ENCODE measurements at regions not wholly inside any gene's neighbourhood (a gene's known extent, or its start where the extent isn't known, plus 50 kb on each side); places are given as distances from the start of the nearest gene placed in this dataset.
"Not testable (repeated sequence)": the region's sequence is repeated elsewhere in the genome, so short reads cannot be mapped to it uniquely, and the experiment has no call there.

- no peak for DNase-seq
Observed at GRCh38 chr1:229710746-229711145, 84.7 kb downstream of the URB2 start.

GRCh38 chr1:229714306-229714705, 88.3 kb downstream of the URB2 start:
- DNase-seq, result no peak

GRCh38 chr1:229714964-229715603, 89.0 kb downstream of the URB2 start:
- peak; percentile 57 to 63 for DNase-seq

- no peak for DNase-seq
Observed at GRCh38 chr1:229716069-229716468, 90.0 kb downstream of the URB2 start.

- DNase-seq, result no peak
Observed at GRCh38 chr1:229716704-229717103, 90.7 kb downstream of the URB2 start.

GRCh38 chr1:229717786-229718576, 91.9 kb downstream of the URB2 start:
- DNase-seq, result no peak

GRCh38 chr1:229726061-229726460, 100.0 kb downstream of the URB2 start:
- DNase-seq, result no peak

GRCh38 chr1:229729916-229730315, 103.9 kb downstream of the URB2 start:
- DNase-seq, result no peak

GRCh38 chr1:229730573-229730972, 104.5 kb downstream of the URB2 start:
- no peak for DNase-seq

GRCh38 chr1:229732061-229732460, 106.0 kb downstream of the URB2 start:
- DNase-seq, result no peak

GRCh38 chr1:229736376-229736775, 110.3 kb downstream of the URB2 start:
- no peak for DNase-seq

GRCh38 chr1:229742614-229743013, 116.6 kb downstream of the URB2 start:
- not testable (repeated sequence) for DNase-seq

- DNase-seq, result no peak
Observed at GRCh38 chr1:229749992-229750391, 123.9 kb downstream of the URB2 start.

- no peak for DNase-seq
Observed at GRCh38 chr1:229751610-229752009, 125.6 kb downstream of the URB2 start.

- DNase-seq, result no peak
Observed at GRCh38 chr1:229752679-229753078, 126.6 kb downstream of the URB2 start.

- no peak for DNase-seq
Observed at GRCh38 chr1:229753764-229754551, 127.9 kb downstream of the URB2 start.

- no peak for DNase-seq
Observed at GRCh38 chr1:229756666-229757065, 130.6 kb downstream of the URB2 start.

- no peak for DNase-seq
Observed at GRCh38 chr1:229757226-229757625, 131.2 kb downstream of the URB2 start.

GRCh38 chr1:229758101-229759036, 132.3 kb downstream of the URB2 start:
- DNase-seq, result no peak

- no peak for DNase-seq
Observed at GRCh38 chr1:229759037-229759435, 133.0 kb downstream of the URB2 start.

- DNase-seq, result no peak
Observed at GRCh38 chr1:229759586-229759985, 133.5 kb downstream of the URB2 start.

GRCh38 chr1:229760478-229760996, 134.5 kb downstream of the URB2 start:
- DNase-seq, result no peak

Data from activated T-cell treated with anti-CD3 and anti-CD28 coated beads, Interleukin-2, amount 50 U/mL, for 48 hours (primary cell).